NOMO-1 treated with dmso at 0.1 percent for 144 hours (cell line): ENCODE measurements at regions not wholly inside any gene's neighbourhood (a gene's known extent, or its start where the extent isn't known, plus 50 kb on each side); places are given as distances from the start of the nearest gene placed in this dataset.

ENCODE experiments used
- DNase-seq: peaks from one replicate; lab custom pipeline; 2025; ENCODE audit not compliant: unreplicated experiment; lab: John Stamatoyannopoulos, UW

- no peak for DNase-seq
Measured at GRCh38 chr3:115518100-115518852, 105.0 kb upstream of the GAP43 start.

- DNase-seq = no peak
Measured at GRCh38 chr3:115520241-115520640, 103.1 kb upstream of the GAP43 start.

DNA sequence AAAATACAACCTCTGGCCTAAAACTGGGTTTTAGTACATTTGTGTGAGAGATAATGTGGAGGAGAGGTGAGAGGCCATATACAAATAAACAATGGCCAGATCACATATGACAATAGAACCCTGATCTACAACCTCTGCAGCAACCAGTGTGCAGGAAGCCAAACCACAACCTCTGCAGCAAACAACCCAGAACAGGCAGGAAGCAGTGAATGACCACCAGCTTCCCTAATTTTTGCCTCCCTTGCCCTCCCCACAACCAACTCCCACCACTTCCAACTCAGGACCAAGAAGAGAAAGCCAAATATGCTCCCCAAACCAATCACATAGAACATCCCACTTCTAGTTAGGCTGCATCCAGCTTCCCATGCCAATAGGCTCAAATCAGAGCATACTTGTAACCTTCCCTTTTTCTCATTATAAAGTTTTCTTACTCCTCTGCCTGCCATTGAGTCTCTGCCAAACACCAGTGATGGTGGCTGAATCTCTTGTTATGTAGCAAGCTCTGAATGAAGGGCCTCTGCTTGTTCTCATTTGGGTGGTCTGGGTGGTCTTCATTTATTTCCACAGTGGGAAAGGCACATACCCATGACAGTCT is 102.6 kb upstream of the GAP43 start:
- DNase-seq = no peak

DNA sequence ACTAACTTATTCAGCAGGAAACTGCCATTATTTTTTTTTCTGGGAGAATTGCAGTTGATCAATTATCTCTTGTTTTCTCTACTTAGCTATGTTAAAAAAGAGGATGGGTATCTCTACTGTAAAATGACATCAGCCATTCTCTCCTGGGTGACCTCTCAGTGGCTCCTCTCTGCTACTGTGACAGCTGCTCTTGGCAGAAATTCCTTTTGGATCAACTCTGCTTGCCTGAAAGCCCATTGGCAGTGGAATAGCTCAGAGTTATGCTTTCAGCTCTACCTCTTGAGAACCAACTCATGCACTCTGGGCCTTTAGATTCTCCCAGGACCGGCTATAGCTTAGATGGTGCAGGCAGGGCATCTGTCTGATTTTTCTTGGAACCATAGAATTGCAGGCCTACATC is 99.9 kb upstream of the GAP43 start:
- no peak for DNase-seq

DNA sequence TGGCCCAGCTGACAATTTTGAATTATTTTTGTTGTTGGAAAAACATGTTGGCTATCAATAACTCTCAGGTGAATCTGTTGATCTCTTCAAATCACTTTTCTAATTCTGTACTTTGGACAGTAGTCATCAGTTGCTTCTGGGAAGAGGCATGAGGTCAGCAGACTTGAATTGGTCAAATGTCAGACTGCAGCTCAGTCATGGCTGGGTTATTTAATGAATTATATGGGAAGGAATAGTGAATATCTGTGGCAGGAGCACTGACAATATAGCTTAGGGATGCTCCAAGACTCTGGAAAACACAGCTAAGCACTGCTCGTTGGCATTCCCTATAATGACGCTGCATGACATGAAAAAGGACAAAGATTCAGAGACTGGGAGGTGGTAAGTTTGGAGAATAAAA is 98.8 kb upstream of the GAP43 start:
- no peak for DNase-seq

- no peak for DNase-seq
Measured at GRCh38 chr3:115525731-115526130, 97.6 kb upstream of the GAP43 start.

DNA sequence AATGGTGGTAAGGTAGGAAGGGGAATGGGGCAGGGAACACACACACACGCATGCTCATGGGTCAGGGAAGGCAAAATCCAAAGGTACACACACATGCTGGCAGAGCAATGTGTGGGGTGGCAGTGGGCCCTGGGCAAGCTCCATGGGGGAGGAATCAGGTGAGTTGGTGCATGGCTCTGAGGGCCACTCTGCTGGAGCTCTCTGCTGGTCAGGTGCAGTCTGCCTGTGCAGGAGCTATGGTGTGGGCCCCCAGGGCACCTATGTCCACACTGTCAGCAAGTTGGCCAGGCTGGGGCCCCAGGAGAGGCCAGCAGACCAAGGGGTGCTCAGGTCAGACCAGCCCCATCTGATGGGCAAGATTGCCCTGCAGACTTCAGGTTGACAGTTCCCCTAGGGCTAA is 90.1 kb upstream of the GAP43 start:
- no peak for DNase-seq

DNA sequence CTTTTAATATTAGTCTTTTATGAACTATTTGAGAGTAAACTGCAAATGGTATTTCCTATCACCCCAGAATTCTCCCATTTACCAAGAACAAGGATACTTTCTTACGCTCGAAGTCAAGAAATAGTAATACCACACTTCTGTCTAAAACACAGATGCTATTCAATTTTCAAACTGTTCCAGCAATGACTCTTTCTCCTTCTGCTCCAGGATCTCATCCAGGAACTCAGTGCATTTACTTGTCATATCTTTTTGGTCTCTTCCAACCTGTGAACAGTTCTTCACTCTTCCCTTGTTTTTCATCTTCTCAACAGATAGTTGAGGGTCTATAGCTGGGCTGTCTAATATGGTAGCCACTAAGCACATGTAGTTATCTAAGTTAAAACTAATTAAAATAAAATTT is 87.1 kb upstream of the GAP43 start:
- no peak for DNase-seq

GRCh38 chr3:115537669-115538068 is 85.6 kb upstream of the GAP43 start:
- no peak for DNase-seq

DNA sequence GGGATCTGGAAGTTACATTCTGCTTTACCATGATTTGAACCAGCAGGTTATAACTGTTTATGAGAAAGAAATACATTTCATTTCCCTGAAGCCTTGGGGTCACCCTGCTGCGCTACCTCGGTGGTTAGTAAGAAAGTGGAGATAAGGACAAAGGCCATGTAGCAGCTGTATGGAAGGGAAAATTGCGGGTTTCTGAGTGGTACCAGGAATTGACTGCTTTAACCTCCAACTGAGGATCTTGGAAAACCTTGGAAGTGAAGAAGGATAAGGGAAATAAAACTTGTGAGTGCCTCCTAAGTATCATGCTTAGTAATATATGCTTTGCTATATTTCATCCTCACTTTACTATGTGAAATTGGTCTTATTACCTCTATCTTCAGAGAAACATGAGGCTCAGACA is 76.1 kb upstream of the GAP43 start:
- no peak for DNase-seq

DNA sequence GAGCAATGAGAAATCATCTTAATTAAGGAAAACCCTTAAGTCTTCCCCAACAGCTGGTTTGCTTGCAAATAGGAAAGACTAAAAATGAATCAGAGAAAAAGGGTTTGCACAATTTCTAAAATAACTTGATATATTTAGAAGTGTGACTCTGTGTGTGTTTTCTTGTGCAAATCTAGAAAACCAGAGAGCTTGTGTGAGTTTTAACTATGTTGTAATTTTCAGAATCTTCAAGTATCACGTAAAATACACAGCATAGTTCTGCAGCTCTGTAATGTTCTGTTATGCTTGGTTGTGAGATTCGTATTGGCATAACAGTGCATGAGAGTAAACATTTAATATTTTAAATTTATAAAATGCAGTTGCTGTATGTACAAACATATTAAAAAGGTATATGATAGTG is 74.7 kb upstream of the GAP43 start:
- no peak for DNase-seq

- DNase-seq = no peak
Measured at GRCh38 chr3:115549071-115549470, 74.2 kb upstream of the GAP43 start.

- DNase-seq = no peak
Measured at GRCh38 chr3:115550285-115550761, 73.0 kb upstream of the GAP43 start.

- no peak for DNase-seq
Measured at GRCh38 chr3:115551016-115551415, 72.3 kb upstream of the GAP43 start.

- no peak for DNase-seq
Measured at GRCh38 chr3:115552007-115552406, 71.3 kb upstream of the GAP43 start.

- no peak for DNase-seq
Measured at GRCh38 chr3:115553796-115554486, 69.4 kb upstream of the GAP43 start.

DNA sequence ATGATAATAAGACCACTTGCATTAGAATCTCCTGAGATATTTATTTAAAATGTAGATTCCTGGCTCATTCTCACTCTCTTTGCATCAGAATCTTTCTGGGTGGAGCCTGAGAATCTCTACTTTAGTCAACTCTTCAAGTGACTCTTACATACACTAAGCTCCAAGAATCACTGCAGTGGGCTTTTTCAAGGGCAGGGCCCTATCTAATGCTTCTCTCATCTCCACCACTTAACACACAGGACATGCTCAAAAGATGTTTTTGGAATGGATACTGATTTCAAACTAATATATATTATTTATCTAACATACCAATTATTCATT is 68.9 kb upstream of the GAP43 start:
- no peak for DNase-seq

GRCh38 chr3:115562636-115563267 is 60.6 kb upstream of the GAP43 start:
- no peak for DNase-seq

- no peak for DNase-seq
Measured at GRCh38 chr3:115563984-115564383, 59.3 kb upstream of the GAP43 start.

DNA sequence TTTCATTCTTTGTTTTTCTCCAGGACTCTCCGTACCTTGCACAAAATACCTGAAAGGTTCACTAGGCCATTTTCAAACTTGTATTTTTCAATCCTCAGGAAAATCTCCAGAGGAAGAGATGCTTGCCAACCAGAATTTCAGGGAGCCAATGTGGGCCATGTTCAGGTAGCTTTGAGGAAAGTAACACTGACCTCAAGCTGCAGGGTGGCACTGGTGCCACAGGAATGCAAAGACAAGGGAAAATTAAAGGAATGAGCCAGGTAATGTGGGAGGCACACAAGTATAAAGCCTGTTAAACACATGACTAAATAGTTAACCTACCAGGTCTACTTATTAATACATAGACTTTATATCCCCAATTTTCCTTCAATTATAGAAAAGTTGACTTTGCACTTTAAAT is 51.9 kb upstream of the GAP43 start:
- no peak for DNase-seq
